GM18907 (cell line): ENCODE measurements at regions not wholly inside any gene's neighbourhood (a gene's known extent, or its start where the extent isn't known, plus 50 kb on each side); places are given as distances from the start of the nearest gene placed in this dataset.
"Not testable (repeated sequence)": the region's sequence is repeated elsewhere in the genome, so short reads cannot be mapped to it uniquely, and the experiment has no call there.

ENCODE experiments used
- ATAC-seq: cut with Tn5 transposase; IDR thresholded peaks from one replicate; pipeline ENCODE4 v1.9.1; 2021; ENCODE audit warnings: mild to moderate bottlenecking, moderate library complexity; ENCODE audit not compliant: unreplicated experiment

DNA sequence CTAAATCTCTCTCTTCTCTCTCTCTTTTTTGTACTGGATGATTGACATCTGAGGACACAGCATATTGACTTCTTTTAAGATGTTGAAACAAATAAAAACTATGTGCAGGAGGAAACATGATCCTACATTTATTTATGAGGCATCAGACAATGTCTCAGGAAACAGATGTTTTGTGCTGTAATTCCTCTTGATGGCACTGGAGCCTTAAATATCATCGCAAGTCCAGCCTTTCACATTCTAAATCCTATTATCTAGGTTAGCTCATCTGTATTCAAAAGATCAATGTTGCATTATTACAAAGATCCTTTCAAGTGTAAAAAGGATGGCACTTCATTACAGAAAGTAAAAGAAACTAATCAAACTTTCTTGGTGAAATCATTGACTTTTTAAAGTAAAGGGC, 63.9 kb downstream of the MAT2B start:
- ATAC-seq: no peak

- ATAC-seq: no peak
Observed at GRCh38 chr5:163571744-163572143, 66.3 kb downstream of the MAT2B start.

GRCh38 chr5:163574472-163575440, 69.3 kb downstream of the MAT2B start:
- no peak for ATAC-seq

DNA sequence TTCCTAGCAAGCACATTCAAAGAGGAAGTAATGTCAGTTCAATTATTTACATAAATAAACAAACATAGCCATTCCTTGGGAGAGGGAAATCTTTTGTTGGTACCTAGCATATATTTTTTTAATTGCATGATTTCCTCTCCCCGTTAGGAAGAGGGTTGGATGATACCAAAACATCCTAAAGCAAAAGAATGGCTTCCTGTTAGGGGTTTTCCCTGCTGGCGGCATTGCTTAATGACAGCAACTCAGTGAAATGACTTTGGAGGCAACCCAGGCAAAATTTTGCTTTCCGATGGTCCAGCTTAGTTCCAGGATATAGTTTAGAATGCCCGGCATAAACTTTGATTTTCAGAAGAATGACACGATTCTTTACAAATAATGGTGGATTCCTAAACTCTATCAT, 73.2 kb downstream of the MAT2B start:
- ATAC-seq: no peak

GRCh38 chr5:163579729-163580128, 74.3 kb downstream of the MAT2B start:
- no peak for ATAC-seq

DNA sequence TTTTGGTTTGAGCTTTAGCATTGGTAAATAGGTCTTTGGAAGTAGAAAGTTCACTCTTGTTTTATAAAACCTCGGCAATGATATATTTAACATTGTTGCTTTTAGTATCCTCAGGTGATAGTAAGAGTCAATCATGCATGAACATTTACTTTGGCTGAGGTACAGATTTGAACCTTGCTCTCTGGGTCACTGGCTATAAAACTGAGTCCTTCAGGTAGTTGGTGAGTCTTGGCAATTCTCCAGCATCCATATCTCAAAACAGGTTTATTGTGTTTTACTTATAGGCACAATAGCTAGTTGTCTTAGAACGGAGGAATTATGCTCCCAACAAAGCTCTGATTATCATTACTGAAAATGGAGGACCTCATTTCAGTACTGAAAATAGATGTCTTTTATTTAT, 75.1 kb downstream of the MAT2B start:
- no peak for ATAC-seq

DNA sequence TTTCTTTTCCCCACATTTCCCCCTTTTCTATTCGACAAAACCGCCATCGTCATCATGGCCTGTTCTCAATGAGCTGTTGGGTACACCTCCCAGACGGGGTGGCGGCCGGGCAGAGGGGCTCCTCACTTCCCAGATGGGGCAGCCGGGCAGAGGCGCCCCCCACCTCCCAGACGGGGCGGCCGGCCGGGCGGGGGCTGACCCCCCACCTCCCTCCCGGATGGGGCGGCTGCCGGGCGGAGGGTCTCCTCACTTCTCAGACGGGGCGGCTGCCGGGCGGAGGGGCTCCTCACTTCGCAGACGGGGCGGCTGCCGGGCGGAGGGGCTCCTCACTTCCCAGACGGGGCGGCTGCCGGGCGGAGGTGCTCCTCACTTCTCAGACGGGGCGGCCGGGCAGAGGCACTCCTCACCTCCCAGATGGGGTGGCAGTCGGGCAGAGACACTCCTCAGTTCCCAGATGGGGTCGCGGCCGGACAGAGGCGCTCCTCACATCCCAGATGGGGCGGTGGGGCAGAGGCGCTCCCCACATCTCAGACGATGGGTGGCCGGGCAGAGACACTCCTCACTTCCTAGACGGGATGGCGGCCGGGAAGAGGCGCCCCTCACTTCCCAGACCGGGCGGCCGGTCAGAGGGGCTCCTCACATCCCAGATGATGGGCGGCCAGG, 78.2 kb downstream of the MAT2B start:
- not testable (repeated sequence) for ATAC-seq

GRCh38 chr5:163585206-163585605, 79.8 kb downstream of the MAT2B start:
- ATAC-seq: no peak

- ATAC-seq: no peak
Observed at GRCh38 chr5:163586531-163586956, 81.1 kb downstream of the MAT2B start.

GRCh38 chr5:163594951-163595350, 89.5 kb downstream of the MAT2B start:
- ATAC-seq: no peak

DNA sequence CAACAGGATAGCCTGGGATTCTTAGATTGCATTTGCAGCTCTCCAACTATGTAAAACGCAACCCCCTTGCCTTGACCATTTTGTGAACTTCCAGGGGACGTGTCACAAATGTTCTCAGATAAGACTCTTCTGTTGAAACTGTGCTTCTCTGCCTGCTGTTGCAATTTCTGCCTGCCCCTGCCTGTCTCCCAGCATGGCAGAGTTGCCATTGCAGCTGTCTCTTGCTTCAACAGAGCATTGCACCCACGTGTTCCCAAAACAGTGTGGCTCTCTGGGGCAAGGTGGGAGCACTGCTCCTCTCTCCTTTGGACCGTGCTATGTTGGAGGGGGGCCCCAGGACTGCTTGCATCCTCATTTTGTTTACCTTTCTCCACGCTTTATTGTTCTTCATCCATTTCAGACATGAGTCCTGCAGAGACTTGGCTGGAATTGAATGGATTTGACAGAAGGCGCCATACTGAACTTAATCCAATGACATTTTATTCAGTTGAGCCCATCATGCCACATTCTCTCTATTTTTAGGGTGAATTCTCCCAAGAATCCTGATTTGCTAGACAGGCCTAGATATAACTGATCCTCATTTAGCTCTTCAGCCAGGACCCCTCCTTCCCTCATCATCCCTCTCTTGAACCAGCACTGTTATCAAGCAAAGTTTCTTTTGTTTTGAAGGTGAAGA, 90.7 kb downstream of the MAT2B start:
- ATAC-seq: no peak

DNA sequence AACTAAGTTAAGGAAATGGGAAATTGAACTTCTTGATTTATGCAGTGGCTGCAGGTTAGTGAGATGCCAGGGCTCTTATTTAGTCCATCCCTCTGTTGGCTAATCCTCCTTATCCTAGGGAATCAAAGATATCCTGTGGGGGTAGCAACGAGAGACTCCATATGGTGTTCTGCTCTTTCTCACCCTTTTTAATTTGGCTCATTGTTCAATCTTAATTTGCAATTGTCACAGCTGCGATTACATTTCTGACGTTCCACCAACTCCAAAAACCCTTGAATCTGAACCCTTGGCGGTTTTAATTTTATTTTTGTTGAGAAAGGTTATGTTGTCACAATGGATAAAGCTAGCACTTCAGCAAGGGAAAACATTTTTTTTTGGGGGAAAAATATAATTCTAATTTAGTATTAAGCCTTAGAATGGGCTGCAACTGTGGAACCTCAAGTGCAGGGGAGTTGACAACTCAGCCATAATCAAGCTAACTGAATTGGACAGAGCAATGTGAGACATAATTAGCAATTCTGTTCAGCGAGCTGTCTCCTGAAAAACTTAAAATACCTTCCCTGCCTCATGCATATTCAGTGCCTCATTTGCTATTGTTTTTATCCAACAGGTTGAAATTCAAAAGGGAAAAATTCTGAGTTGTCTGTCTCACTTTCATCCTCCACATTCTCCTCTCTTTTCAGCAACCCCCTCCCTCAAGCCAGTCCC, 91.3 kb downstream of the MAT2B start:
- no peak for ATAC-seq

- no peak for ATAC-seq
Observed at GRCh38 chr5:163604013-163604412, 98.6 kb downstream of the MAT2B start.

- no peak for ATAC-seq
Observed at GRCh38 chr5:163607256-163607655, 101.8 kb downstream of the MAT2B start.

DNA sequence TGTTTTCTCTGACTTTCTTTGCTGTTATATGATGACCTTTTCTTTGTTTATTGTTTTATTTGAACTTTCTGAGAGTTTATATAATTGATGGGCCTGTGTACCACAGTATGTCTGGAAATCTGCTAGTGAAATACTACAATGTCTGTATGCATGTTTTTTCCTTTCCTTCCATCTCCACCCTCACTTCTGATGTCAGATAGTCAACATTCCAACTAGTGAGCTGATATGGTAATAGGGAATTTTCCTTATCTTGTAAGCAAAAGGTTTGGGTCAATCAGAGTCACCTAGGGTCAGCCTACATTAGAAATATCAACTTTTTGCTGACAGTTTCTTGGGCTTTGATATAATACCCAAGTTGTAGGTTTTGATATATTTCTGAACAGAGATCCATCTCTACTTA, 103.2 kb downstream of the MAT2B start:
- ATAC-seq: no peak

DNA sequence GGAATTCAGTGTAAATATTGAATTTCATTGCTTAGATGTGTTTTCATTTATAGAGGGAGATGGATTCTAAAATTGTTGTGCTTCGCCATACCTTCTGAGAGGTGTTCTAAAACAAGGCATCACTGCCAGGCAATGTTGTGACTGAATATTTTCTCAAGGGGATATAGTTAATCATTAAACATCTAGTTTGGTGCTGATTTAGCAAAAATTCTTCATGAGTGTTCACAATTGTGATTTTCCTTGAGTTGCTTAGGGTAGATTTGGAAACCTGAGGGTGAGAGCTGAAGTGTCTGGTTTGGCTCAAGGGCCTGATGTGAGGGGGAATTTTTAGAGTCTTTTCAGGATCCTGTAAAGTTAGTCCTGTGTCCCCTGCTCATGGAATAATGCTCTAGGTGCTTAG, 104.5 kb downstream of the MAT2B start:
- ATAC-seq: no peak

DNA sequence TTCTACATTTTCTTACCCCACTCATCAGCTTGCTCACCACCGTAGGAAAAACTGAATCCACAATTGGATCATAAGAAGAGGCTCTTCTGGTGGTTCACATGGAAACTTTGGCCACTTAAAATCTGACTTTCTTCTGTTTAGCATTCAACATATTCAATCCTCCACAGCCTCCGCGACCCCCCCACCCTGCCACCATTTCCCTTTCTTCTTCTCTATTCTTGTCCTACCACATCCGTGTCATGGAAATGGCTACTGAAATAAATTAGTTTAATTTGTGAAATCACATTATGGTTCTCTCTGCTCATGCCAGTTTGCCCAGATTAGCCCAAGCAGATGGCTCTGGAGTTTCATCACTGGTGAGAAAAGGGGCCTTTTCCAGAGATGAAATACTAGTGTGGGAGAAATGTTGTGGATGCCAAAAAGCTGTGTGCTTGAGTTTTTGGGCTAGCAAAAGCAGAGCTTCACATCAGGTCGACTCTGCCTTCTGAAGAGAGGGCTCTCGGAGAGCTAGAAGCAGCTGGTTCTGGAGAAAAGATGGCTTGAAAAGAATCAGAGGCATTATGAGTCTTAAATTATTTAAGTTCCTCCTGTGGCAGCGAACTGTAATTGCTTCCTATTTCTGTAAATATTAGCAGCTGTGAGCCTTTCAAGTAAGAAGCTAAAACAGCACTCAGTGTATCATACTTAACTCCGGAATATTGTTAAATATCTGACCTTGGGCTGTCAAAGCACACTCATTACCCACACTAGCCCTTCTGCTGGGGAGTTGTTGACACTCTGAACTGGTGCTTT, 107.1 kb downstream of the MAT2B start:
- ATAC-seq: no peak

DNA sequence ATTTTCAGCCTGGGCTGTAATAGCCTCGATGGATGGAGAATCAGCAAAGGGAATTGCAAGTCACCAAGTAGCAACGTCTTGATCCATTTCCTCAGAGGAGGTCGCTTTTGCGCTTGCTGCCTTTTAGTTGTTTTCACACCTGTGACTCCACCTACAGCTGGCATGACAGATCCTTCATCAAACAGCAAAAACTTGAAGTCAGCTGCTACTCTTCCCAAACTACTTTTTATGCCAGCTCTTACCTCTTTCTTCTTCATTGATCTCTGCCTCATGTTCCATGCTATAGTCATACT, 107.7 kb downstream of the MAT2B start:
- no peak for ATAC-seq

DNA sequence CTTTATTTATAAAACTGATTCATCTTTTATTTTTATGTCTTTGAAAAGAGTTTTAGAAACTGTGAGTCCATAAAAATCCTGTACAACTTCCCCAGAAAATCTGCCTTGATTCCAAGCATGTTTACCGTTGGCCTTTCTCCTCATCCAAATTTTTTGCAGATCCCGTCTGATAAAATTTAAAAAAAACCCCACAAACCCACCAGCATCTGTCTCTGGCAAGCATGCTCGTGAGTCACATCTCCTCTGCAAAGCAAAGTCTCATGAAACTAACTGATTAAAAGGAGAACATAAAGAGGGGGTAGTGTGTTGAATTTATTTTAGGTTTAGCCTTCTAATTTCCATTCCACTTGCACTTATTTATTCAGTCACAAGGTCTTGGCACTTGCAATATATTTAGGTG, 109.4 kb downstream of the MAT2B start:
- no peak for ATAC-seq

- no peak for ATAC-seq
Observed at GRCh38 chr5:163619273-163619934, 114.0 kb downstream of the MAT2B start.
